Nephron progenitor cell (in vitro differentiated cells): ENCODE measurements at regions not wholly inside any gene's neighbourhood (a gene's known extent, or its start where the extent isn't known, plus 50 kb on each side); places are given as distances from the start of the nearest gene placed in this dataset.

Experiments
- DNase-seq: peaks from one replicate; pipeline ENCODE4 v3.0.0; 2021
- H3K27ac Mint-ChIP-seq: 2 replicates; pipeline ENCODE4 v1.8.0; 2021; ENCODE audit warnings: mild to moderate bottlenecking, moderate library complexity, mixed read lengths
- H3K27me3 Mint-ChIP-seq: 2 replicates; pipeline ENCODE4 v1.8.0; 2021; ENCODE audit warnings: mild to moderate bottlenecking, low read depth, mixed read lengths; ENCODE audit not compliant: poor library complexity
- H3K36me3 Mint-ChIP-seq: 2 replicates; pipeline ENCODE4 v1.8.0; 2021; ENCODE audit warnings: low read depth, mixed read lengths
- H3K4me1 Mint-ChIP-seq: 2 replicates; pipeline ENCODE4 v1.8.0; 2021; ENCODE audit warnings: mixed read lengths
- H3K4me3 Mint-ChIP-seq: 2 replicates; pipeline ENCODE4 v1.8.0; 2021; ENCODE audit warnings: mild to moderate bottlenecking, moderate library complexity, mixed read lengths
- H3K9me3 Mint-ChIP-seq: 2 replicates; pipeline ENCODE4 v1.8.0; 2021; ENCODE audit warnings: mild to moderate bottlenecking, moderate library complexity, mixed read lengths
- TF ChIP-seq, protein P1 (sequence below): fragments of 200-600 bp; sonication (generic); IDR thresholded peaks from 2 replicates; pipeline ENCODE4 v1.5.0; 2021; ENCODE audit warnings: antibody characterized with exemption

DNA sequence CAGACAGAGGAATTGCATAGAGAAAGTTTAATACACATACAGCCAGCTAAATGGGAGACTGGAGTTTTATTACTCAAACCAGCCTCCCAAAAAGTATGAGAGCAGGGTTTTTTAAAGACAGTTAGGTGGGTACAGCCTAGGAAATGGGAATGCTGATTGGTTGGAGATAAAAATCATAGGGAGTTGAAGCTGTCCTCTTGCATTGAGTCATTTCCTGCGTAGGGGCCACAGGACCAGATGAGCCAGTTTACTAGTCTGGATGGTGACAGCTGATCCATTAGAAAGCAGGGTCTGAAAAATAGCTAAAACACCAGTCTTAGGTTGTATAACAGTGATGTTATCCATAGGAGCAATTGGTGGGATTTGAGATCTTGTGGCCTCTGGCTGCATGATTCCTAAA lies 76.1 kb upstream of the POM121L12 start:
- H3K9me3 Mint-ChIP-seq, result no peaks in the 10 kb centered on the region
- no peak for DNase-seq
- TF ChIP-seq, protein P1, sequence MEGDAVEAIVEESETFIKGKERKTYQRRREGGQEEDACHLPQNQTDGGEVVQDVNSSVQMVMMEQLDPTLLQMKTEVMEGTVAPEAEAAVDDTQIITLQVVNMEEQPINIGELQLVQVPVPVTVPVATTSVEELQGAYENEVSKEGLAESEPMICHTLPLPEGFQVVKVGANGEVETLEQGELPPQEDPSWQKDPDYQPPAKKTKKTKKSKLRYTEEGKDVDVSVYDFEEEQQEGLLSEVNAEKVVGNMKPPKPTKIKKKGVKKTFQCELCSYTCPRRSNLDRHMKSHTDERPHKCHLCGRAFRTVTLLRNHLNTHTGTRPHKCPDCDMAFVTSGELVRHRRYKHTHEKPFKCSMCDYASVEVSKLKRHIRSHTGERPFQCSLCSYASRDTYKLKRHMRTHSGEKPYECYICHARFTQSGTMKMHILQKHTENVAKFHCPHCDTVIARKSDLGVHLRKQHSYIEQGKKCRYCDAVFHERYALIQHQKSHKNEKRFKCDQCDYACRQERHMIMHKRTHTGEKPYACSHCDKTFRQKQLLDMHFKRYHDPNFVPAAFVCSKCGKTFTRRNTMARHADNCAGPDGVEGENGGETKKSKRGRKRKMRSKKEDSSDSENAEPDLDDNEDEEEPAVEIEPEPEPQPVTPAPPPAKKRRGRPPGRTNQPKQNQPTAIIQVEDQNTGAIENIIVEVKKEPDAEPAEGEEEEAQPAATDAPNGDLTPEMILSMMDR, result no peak
- peaks cover 20% of the 10 kb centered on the region for H3K4me1 Mint-ChIP-seq
- H3K27ac Mint-ChIP-seq, result no peak overlapping the region
- H3K27me3 Mint-ChIP-seq, result no peaks in the 10 kb centered on the region
- no peak overlapping the region for H3K4me3 Mint-ChIP-seq
- no peaks in the 10 kb centered on the region for H3K36me3 Mint-ChIP-seq

DNA sequence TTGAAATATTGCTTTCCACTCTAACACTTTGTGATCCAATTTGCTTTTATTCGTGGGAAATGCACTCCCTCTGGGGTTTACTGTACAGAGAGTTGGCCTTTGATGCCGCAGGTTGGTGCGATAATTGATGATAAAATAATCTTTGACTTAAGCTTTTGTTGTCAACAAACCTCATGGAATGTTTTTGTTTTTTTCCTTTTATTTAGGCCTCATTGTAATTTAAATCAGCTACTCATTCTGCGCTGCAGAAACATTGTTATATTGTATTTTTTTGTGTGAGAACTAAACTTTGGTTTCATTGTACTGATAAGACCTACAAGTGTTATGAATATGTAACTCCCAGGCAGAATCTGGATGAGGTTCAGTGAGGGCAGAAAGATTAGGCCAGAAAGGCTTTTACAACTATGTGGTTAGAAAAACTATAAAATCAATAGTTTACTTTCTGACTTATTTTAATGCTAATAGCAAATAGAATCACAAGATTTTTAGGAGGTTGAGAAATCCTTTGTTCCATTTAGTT lies 76.8 kb upstream of the POM121L12 start:
- DNase-seq, result no peak
- Mint-ChIP-seq H3K27me3 (no peaks in the 10 kb centered on the region), H3K4me3 (no peak overlapping the region), H3K4me1 (peaks cover 20% of the 10 kb centered on the region), H3K27ac (no peak overlapping the region), H3K9me3 (no peaks in the 10 kb centered on the region), H3K36me3 (no peaks in the 10 kb centered on the region)
- TF ChIP-seq, protein P1, result no peak

DNA sequence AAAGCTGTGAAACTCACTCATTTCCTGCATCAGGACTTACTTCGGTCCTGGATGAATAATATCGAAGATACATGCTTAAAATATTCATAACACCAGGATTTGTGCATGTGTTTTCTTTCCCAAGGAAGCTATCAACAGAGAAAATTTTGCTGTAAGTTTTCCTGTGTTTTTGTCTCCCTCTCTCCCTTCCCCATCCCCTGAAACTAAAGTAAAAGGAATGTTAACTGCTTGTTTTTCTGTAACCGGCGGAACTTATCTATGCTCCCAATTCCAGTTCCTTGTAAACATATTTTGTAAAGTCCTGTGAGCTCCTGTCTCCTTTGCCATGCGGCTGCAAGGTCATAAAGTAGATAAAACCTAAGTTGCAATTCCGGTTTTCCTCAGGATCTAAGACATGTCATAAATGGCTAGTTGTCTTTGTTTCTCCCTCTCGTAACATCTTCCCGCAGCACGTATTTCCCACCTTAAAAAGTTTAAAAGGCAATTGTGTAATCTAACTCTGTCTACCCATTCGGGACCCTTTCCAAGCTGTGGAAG lies 79.0 kb upstream of the POM121L12 start:
- TF ChIP-seq, protein P1, result no peak
- H3K4me1 Mint-ChIP-seq, result peaks cover 20% of the 10 kb centered on the region
- H3K27me3 Mint-ChIP-seq, result no peaks in the 10 kb centered on the region
- H3K36me3 Mint-ChIP-seq, result no peaks in the 10 kb centered on the region
- no peak for DNase-seq
- peak overlapping the region; percentile 90 for H3K27ac Mint-ChIP-seq
- no peak overlapping the region for H3K4me3 Mint-ChIP-seq
- no peaks in the 10 kb centered on the region for H3K9me3 Mint-ChIP-seq

DNA sequence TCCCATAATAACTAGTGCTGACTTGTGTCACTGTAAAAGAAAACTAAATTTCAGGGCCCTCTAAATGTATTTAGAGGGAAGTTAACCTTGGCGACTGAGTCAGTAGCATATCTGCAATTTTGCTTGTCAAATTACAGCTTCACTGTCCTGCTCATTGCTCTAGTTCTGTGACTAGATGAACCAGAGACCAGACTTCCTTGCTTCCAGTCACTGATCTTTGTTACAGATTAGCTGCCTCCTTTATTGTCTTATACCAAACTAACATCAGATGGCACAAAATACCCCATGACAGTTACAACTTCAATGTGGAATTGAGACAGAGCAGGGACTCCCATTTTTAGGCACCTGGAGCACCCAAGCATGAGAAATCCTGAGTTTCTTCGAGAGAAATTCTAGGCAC lies 79.9 kb upstream of the POM121L12 start:
- H3K4me3 Mint-ChIP-seq, result no peak overlapping the region
- no peak for DNase-seq
- no peak overlapping the region for H3K27ac Mint-ChIP-seq
- H3K27me3 Mint-ChIP-seq, result no peaks in the 10 kb centered on the region
- H3K36me3 Mint-ChIP-seq, result no peaks in the 10 kb centered on the region
- TF ChIP-seq, protein P1, result no peak
- no peaks in the 10 kb centered on the region for H3K9me3 Mint-ChIP-seq
- H3K4me1 Mint-ChIP-seq, result peaks cover 20% of the 10 kb centered on the region

DNA sequence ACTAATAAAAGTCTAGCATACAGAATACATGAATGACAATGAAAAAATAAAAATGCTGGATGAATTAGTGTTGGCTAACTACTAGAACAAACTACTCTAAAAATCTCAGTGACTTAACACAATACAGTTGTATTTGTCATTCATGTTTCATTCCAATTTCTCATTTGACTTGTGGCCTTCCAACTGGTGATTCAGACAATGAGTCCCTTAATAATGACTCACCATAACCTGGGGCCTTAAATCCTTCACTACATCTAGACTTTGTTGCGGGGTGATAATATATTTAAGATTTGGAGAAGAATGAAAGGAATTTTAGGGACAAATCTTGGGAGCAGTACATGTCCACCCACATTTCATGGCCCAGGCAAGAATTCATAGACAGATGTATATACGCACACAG lies 90.5 kb upstream of the POM121L12 start:
- TF ChIP-seq, protein P1, result no peak
- peaks cover 31% of the 10 kb centered on the region for H3K4me1 Mint-ChIP-seq
- H3K27me3 Mint-ChIP-seq, result no peaks in the 10 kb centered on the region
- H3K36me3 Mint-ChIP-seq, result no peaks in the 10 kb centered on the region
- H3K4me3 Mint-ChIP-seq, result no peak overlapping the region
- DNase-seq, result no peak
- H3K27ac Mint-ChIP-seq, result no peak overlapping the region
- H3K9me3 Mint-ChIP-seq, result peaks cover 7% of the 10 kb centered on the region

DNA sequence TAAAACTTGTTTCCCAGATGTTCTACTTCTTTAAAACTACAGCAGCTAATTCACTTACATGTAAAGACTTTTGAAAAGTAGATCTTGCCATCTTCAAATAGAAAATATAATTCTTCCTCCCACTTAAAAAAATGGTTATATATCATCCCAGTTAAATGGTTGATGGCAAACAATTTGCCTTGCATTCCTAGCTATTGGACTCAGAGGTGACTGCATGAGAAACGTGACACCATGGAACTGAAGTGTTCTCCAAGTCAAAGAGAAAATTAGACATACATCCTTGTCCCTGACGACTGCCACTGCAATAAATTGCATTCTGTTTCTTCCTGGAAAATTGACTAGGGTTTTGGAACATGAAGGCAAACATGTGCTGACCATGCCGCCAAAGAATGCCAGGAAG lies 95.0 kb upstream of the POM121L12 start:
- peaks cover 10% of the 10 kb centered on the region for H3K4me1 Mint-ChIP-seq
- no peak for DNase-seq
- H3K27ac Mint-ChIP-seq, result peak overlapping the region; percentile 26
- no peak overlapping the region for H3K4me3 Mint-ChIP-seq
- H3K36me3 Mint-ChIP-seq, result no peaks in the 10 kb centered on the region
- H3K9me3 Mint-ChIP-seq, result no peaks in the 10 kb centered on the region
- TF ChIP-seq, protein P1, result no peak
- H3K27me3 Mint-ChIP-seq, result no peaks in the 10 kb centered on the region
